HepG2 (cell line): ENCODE measurements at regions not wholly inside any gene's neighbourhood (a gene's known extent, or its start where the extent isn't known, plus 50 kb on each side); places are given as distances from the start of the nearest gene placed in this dataset.

Experiments
- CTCF ChIP-seq: sonication (generic); formaldehyde crosslinking; IDR thresholded peaks from 2 replicates; pipeline ENCODE4 v1.5.0; 2020; ENCODE audit warnings: mild to moderate bottlenecking, missing genetic modification reagents, moderate library complexity
- EZH2 ChIP-seq: conservative IDR thresholded peaks from 2 replicates; pipeline ENCODE4 v1.6.1; 2012; ENCODE audit warnings: mild to moderate bottlenecking, low read depth, low read length, moderate library complexity
- HCFC1 ChIP-seq: fragments of 150-350 bp; IDR thresholded peaks from 2 replicates; pipeline ENCODE4 v1.6.1; 2014; ENCODE audit warnings: low read depth, low read length
- POLR2AphosphoS5 ChIP-seq: IDR thresholded peaks from 2 replicates; pipeline ENCODE4 v1.6.1; 2012; ENCODE audit warnings: low read depth, low read length
- SMC3 ChIP-seq: IDR thresholded peaks from 2 replicates; pipeline ENCODE4 v1.6.1; 2011; ENCODE audit warnings: low read length, improper control_type of control experiment
- SP5 ChIP-seq: IDR thresholded peaks from 2 replicates; pipeline ENCODE4 v1.6.1; 2016; ENCODE audit warnings: low read depth, borderline replicate concordance
- ZNF121 ChIP-seq: sonication (generic); formaldehyde crosslinking; IDR thresholded peaks from 2 replicates; pipeline ENCODE4 v1.5.0; 2020; ENCODE audit warnings: mild to moderate bottlenecking, missing genetic modification reagents
- ZNF329 ChIP-seq: sonication (generic); formaldehyde crosslinking; IDR thresholded peaks from 2 replicates; pipeline ENCODE4 v1.9.0; 2021; ENCODE audit warnings: low read depth, mild to moderate bottlenecking, missing genetic modification reagents
- ZNF589 ChIP-seq: sonication (generic); formaldehyde crosslinking; conservative IDR thresholded peaks from 2 replicates; pipeline ENCODE4 v1.8.0; 2022; ENCODE audit warnings: mild to moderate bottlenecking, moderate library complexity, missing genetic modification reagents
- ZNF839 ChIP-seq: sonication (generic); formaldehyde crosslinking; IDR thresholded peaks from 2 replicates; pipeline ENCODE4 v1.4.0; 2020; ENCODE audit warnings: missing genetic modification reagents, mild to moderate bottlenecking, borderline replicate concordance
- TF ChIP-seq, protein P1 (sequence below): IDR thresholded peaks from 2 replicates; pipeline ENCODE4 v1.6.1; 2012; ENCODE audit warnings: inconsistent platforms
- TF ChIP-seq, protein P2 (sequence below): sonication (generic); formaldehyde crosslinking; IDR thresholded peaks from 2 replicates; pipeline ENCODE4 v1.4.0; 2020; ENCODE audit warnings: low read depth, mild to moderate bottlenecking, missing genetic modification reagents

DNA sequence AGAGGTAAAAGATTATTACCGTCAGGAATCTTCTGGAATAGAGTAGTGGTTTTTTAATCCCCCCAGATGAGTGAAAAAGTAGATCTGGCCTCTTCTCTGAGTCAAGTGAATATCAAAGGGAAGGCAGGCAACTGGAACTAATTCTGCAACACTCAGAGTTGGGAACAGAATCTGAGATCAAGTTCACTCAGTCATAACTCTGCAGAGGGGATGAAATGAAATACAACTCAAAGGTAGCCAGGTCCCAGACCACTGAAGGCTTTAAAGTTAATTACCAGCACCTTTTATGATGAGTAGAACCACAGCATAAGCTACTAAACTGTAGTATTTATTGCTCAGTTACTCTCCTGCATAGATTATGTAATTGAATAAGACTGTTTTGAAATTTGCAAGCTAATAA lies 455.6 kb upstream of the AKR1E2 start:
- TF ChIP-seq SMC3, result no peak
- TF ChIP-seq, protein P1, sequence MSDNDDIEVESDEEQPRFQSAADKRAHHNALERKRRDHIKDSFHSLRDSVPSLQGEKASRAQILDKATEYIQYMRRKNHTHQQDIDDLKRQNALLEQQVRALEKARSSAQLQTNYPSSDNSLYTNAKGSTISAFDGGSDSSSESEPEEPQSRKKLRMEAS, result no peak
- TF ChIP-seq ZNF839 (CRISPR knock-in tag), result no peak
- TF ChIP-seq ZNF121 (CRISPR knock-in tag), result no peak
- TF ChIP-seq CTCF, result no peak
- TF ChIP-seq HCFC1, result no peak
- TF ChIP-seq EZH2, result no peak
- TF ChIP-seq POLR2AphosphoS5, result no peak
- TF ChIP-seq ZNF329, result no peak
- TF ChIP-seq ZNF589 (CRISPR knock-in tag), result no peak
- no peak for TF ChIP-seq SP5 (CRISPR knock-in tag)
- TF ChIP-seq, protein P2, sequence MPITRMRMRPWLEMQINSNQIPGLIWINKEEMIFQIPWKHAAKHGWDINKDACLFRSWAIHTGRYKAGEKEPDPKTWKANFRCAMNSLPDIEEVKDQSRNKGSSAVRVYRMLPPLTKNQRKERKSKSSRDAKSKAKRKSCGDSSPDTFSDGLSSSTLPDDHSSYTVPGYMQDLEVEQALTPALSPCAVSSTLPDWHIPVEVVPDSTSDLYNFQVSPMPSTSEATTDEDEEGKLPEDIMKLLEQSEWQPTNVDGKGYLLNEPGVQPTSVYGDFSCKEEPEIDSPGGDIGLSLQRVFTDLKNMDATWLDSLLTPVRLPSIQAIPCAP (CRISPR knock-in tag), result no peak
